Ishikawa (cell line): ENCODE measurements at regions not wholly inside any gene's neighbourhood (a gene's known extent, or its start where the extent isn't known, plus 50 kb on each side); places are given as distances from the start of the nearest gene placed in this dataset.

ENCODE experiments used
- CEBPB ChIP-seq: IDR thresholded peaks from 2 replicates; pipeline ENCODE4 v1.6.1; 2012
- CREB1 ChIP-seq: IDR thresholded peaks from 2 replicates; pipeline ENCODE4 v1.6.1; 2012; ENCODE audit warnings: low read depth
- EGR1 ChIP-seq: IDR thresholded peaks from 2 replicates; pipeline ENCODE4 v1.6.1; 2012
- EP300 ChIP-seq: IDR thresholded peaks from 2 replicates; pipeline ENCODE4 v1.6.1; 2012; ENCODE audit warnings: borderline replicate concordance
- FOXM1 ChIP-seq: IDR thresholded peaks from 2 replicates; pipeline ENCODE4 v1.6.1; 2012; ENCODE audit warnings: low read depth, borderline replicate concordance
- NFIC ChIP-seq: IDR thresholded peaks from 2 replicates; pipeline ENCODE4 v1.6.1; 2012
- TAF1 ChIP-seq: IDR thresholded peaks from 2 replicates; pipeline ENCODE4 v1.6.1; 2012; ENCODE audit warnings: low read depth, mild to moderate bottlenecking
- TEAD4 ChIP-seq: IDR thresholded peaks from 2 replicates; pipeline ENCODE4 v1.6.1; 2012
- USF1 ChIP-seq: IDR thresholded peaks from 2 replicates; pipeline ENCODE4 v1.6.1; 2012
- TF ChIP-seq, protein P1 (sequence below): IDR thresholded peaks from 2 replicates; pipeline ENCODE4 v1.6.1; 2012; ENCODE audit warnings: low read depth, mild to moderate bottlenecking
- TF ChIP-seq, protein P2 (sequence below): IDR thresholded peaks from 2 replicates; pipeline ENCODE4 v1.6.1; 2012

- TF ChIP-seq NFIC (no peak), EP300 (no peak), CEBPB (no peak), CREB1 (no peak), TEAD4 (no peak), TAF1 (no peak), FOXM1 (no peak), EGR1 (no peak), USF1 (no peak)
- TF ChIP-seq, protein P1, sequence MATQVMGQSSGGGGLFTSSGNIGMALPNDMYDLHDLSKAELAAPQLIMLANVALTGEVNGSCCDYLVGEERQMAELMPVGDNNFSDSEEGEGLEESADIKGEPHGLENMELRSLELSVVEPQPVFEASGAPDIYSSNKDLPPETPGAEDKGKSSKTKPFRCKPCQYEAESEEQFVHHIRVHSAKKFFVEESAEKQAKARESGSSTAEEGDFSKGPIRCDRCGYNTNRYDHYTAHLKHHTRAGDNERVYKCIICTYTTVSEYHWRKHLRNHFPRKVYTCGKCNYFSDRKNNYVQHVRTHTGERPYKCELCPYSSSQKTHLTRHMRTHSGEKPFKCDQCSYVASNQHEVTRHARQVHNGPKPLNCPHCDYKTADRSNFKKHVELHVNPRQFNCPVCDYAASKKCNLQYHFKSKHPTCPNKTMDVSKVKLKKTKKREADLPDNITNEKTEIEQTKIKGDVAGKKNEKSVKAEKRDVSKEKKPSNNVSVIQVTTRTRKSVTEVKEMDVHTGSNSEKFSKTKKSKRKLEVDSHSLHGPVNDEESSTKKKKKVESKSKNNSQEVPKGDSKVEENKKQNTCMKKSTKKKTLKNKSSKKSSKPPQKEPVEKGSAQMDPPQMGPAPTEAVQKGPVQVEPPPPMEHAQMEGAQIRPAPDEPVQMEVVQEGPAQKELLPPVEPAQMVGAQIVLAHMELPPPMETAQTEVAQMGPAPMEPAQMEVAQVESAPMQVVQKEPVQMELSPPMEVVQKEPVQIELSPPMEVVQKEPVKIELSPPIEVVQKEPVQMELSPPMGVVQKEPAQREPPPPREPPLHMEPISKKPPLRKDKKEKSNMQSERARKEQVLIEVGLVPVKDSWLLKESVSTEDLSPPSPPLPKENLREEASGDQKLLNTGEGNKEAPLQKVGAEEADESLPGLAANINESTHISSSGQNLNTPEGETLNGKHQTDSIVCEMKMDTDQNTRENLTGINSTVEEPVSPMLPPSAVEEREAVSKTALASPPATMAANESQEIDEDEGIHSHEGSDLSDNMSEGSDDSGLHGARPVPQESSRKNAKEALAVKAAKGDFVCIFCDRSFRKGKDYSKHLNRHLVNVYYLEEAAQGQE, result no peak
- TF ChIP-seq, protein P2, sequence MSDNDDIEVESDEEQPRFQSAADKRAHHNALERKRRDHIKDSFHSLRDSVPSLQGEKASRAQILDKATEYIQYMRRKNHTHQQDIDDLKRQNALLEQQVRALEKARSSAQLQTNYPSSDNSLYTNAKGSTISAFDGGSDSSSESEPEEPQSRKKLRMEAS, result no peak
Measured at GRCh38 chr2:145060876-145061275, 541.0 kb upstream of the ZEB2 start.
